Parathyroid adenoma (tissue), 2 donors: ENCODE measurements at regions not wholly inside any gene's neighbourhood (a gene's known extent, or its start where the extent isn't known, plus 50 kb on each side); places are given as distances from the start of the nearest gene placed in this dataset.

Experiments
- H2AFZ ChIP-seq: fragments of 300-600 bp; sonication (generic); one replicate; pipeline ENCODE4 v1.7.0; 2017; ENCODE audit warnings: antibody characterized with exemption, mild to moderate bottlenecking
- H3K27ac ChIP-seq: fragments of 300-600 bp; sonication (generic); one replicate; pipeline ENCODE4 v1.7.0; 2017
- H3K27me3 ChIP-seq: fragments of 300-600 bp; sonication (generic); one replicate; pipeline ENCODE4 v1.7.0; 2017; ENCODE audit warnings: low read length; ENCODE audit not compliant: control insufficient read depth, insufficient read depth
- H3K36me3 ChIP-seq: fragments of 300-600 bp; sonication (generic); one replicate; pipeline ENCODE4 v1.7.0; 2017; ENCODE audit warnings: low read length; ENCODE audit not compliant: control insufficient read depth, insufficient read depth
- H3K4me1 ChIP-seq: fragments of 300-600 bp; sonication (generic); one replicate; pipeline ENCODE4 v1.7.0; 2017; ENCODE audit warnings: control low read depth
- H3K4me2 ChIP-seq: fragments of 300-600 bp; sonication (generic); one replicate; pipeline ENCODE4 v1.7.0; 2017; ENCODE audit warnings: low read length
- H3K4me3 ChIP-seq: fragments of 300-600 bp; sonication (generic); one replicate; pipeline ENCODE4 v1.7.0; 2017; ENCODE audit warnings: low read depth, low read length
- H3K79me2 ChIP-seq: fragments of 300-600 bp; sonication (generic); one replicate; pipeline ENCODE4 v1.7.0; 2017; ENCODE audit warnings: control low read depth
- H3K9ac ChIP-seq: fragments of 300-600 bp; sonication (generic); one replicate; pipeline ENCODE4 v1.7.0; 2017; ENCODE audit warnings: mild to moderate bottlenecking
- H3K9me3 ChIP-seq: fragments of 300-600 bp; sonication (generic); one replicate; pipeline ENCODE4 v1.7.0; 2017; ENCODE audit warnings: low read length; ENCODE audit not compliant: control insufficient read depth
- TF ChIP-seq, protein P1 (sequence below): fragments of 300-600 bp; sonication (generic); IDR thresholded peaks from one replicate; pipeline ENCODE4 v1.7.0; 2017; ENCODE audit warnings: antibody characterized with exemption, mild to moderate bottlenecking
- donor health status: primary hyperparathyroidism.

DNA sequence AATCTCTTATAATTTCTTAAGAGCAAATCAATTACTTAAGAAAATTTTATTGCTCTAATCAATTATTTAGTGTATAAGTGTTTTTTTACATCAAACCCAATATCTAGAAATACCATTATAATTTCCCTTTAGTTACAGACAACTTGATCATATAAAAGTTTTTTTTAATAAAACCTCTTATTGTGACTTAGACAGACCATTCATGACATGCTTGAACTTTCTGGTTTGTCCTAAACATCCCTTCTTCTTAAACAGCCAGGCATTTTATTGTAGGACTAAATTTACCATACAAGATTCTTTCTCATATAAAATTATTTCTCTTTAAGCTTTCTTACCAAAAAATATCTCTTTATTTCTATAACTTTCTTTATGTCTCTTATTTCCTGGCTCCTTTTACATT, 164.5 kb downstream of the SUCNR1 start:
- H3K4me3 ChIP-seq: no peak overlapping the region
- H3K9me3 ChIP-seq: no peaks in the 10 kb centered on the region
- TF ChIP-seq, protein P1, sequence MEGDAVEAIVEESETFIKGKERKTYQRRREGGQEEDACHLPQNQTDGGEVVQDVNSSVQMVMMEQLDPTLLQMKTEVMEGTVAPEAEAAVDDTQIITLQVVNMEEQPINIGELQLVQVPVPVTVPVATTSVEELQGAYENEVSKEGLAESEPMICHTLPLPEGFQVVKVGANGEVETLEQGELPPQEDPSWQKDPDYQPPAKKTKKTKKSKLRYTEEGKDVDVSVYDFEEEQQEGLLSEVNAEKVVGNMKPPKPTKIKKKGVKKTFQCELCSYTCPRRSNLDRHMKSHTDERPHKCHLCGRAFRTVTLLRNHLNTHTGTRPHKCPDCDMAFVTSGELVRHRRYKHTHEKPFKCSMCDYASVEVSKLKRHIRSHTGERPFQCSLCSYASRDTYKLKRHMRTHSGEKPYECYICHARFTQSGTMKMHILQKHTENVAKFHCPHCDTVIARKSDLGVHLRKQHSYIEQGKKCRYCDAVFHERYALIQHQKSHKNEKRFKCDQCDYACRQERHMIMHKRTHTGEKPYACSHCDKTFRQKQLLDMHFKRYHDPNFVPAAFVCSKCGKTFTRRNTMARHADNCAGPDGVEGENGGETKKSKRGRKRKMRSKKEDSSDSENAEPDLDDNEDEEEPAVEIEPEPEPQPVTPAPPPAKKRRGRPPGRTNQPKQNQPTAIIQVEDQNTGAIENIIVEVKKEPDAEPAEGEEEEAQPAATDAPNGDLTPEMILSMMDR: no peak
- H3K79me2 ChIP-seq: no peaks in the 10 kb centered on the region
- no peaks in the 10 kb centered on the region for H3K4me1 ChIP-seq
- H3K9ac ChIP-seq: no peak overlapping the region
- no peak overlapping the region for H3K27ac ChIP-seq
- no peak overlapping the region for H2AFZ ChIP-seq
- no peaks in the 10 kb centered on the region for H3K27me3 ChIP-seq
- no peaks in the 10 kb centered on the region for H3K36me3 ChIP-seq
- H3K4me2 ChIP-seq: no peak overlapping the region

DNA sequence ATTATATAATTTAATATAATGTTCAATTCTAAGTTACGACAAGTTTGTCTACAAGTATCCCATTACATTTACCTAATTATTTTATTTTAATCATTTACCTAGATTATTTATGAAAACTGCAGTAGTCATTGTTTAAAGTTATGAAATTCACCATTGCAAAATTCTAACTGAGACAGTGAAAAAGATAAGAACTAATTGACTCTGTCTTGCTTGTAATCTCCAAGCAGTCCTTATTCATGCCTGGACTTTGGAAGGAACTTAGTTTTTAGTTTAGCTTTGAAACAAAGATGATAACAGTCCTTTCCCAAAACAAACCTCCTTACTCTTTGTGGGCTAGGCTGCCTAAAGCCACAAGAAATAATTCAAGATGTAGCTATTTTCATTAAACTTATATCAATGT, 165.0 kb downstream of the SUCNR1 start:
- TF ChIP-seq, protein P1: no peak
- Histone ChIP-seq H3K36me3 (no peaks in the 10 kb centered on the region), H3K9me3 (no peaks in the 10 kb centered on the region), H3K4me2 (no peak overlapping the region), H3K79me2 (no peaks in the 10 kb centered on the region), H3K4me3 (no peak overlapping the region), H3K27me3 (no peaks in the 10 kb centered on the region), H3K9ac (no peak overlapping the region), H3K27ac (no peak overlapping the region), H3K4me1 (no peaks in the 10 kb centered on the region), H2AFZ (no peak overlapping the region)

DNA sequence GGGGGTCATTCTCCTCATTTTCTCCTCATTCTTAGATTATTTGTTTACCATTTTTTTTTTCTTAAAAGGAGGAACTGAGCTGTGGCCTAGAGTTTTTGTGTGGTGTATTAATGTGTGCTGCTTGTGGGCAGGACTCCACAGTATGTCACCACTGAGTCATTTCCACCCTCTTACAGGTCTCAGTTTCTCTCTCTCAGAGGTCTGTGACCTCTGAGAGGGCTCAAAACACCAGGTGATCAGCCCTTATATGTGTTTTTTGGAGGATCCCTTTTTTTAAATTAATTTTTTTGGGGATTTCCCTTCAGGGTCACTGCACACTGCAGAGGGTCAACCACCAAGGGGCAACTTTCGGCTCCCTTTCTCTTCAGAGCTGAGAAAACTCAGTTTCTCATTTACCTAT, 166.4 kb downstream of the SUCNR1 start:
- TF ChIP-seq, protein P1: no peak
- H3K4me1 ChIP-seq: no peaks in the 10 kb centered on the region
- no peak overlapping the region for H3K4me2 ChIP-seq
- H3K79me2 ChIP-seq: no peaks in the 10 kb centered on the region
- no peaks in the 10 kb centered on the region for H3K36me3 ChIP-seq
- H3K9me3 ChIP-seq: no peaks in the 10 kb centered on the region
- no peak overlapping the region for H3K4me3 ChIP-seq
- H3K9ac ChIP-seq: no peak overlapping the region
- H2AFZ ChIP-seq: no peak overlapping the region
- H3K27me3 ChIP-seq: no peaks in the 10 kb centered on the region
- no peak overlapping the region for H3K27ac ChIP-seq

GRCh38 chr3:152040319-152040718, 166.9 kb downstream of the SUCNR1 start:
- H3K27me3 ChIP-seq: no peaks in the 10 kb centered on the region
- no peaks in the 10 kb centered on the region for H3K9me3 ChIP-seq
- no peak overlapping the region for H3K4me3 ChIP-seq
- no peaks in the 10 kb centered on the region for H3K36me3 ChIP-seq
- no peak overlapping the region for H3K27ac ChIP-seq
- H3K9ac ChIP-seq: no peak overlapping the region
- no peak overlapping the region for H2AFZ ChIP-seq
- H3K4me1 ChIP-seq: no peaks in the 10 kb centered on the region
- H3K4me2 ChIP-seq: no peak overlapping the region
- H3K79me2 ChIP-seq: no peaks in the 10 kb centered on the region
- TF ChIP-seq, protein P1: no peak

- no peaks in the 10 kb centered on the region for H3K27me3 ChIP-seq
- no peak overlapping the region for H3K9ac ChIP-seq
- no peaks in the 10 kb centered on the region for H3K4me1 ChIP-seq
- no peak overlapping the region for H3K4me2 ChIP-seq
- no peaks in the 10 kb centered on the region for H3K79me2 ChIP-seq
- H3K36me3 ChIP-seq: no peaks in the 10 kb centered on the region
- TF ChIP-seq, protein P1: no peak
- no peak overlapping the region for H2AFZ ChIP-seq
- H3K4me3 ChIP-seq: no peak overlapping the region
- no peak overlapping the region for H3K27ac ChIP-seq
- no peaks in the 10 kb centered on the region for H3K9me3 ChIP-seq
These were observed 170.2 kb downstream of the SUCNR1 start for GRCh38 chr3:152043620-152044019.
